Kidney (tissue), 13 donors: ENCODE measurements at regions not wholly inside any gene's neighbourhood (a gene's known extent, or its start where the extent isn't known, plus 50 kb on each side); places are given as distances from the start of the nearest gene placed in this dataset.

Experiments used
- DNase-seq, 5 donors: peaks; one replicate each; pipeline ENCODE4 v3.0.0-alpha.2; 2013 to 2020
- FAIRE-seq: peaks from 2 replicates; lab custom pipeline; 2012; peaks lifted over from hg19 to GRCh38; lab: Jason Lieb, UNC
- H3K27ac ChIP-seq, 2 donors: one replicate each; pipeline ENCODE4 v1.7.0; 2013; ENCODE audit warnings: low read depth in 2 of 2, low read length in 2 of 2, inconsistent platforms in 1 of 2
- H3K27me3 ChIP-seq: one replicate; pipeline ENCODE4 v1.7.1; 2013; ENCODE audit warnings: low read length, inconsistent platforms; ENCODE audit not compliant: control insufficient read depth, insufficient read depth
- H3K36me3 ChIP-seq, 3 donors: one replicate each; pipeline versions ENCODE4 v1.7.0 to v1.7.1; 2013; ENCODE audit warnings: low read length in 3 of 3, control low read depth in 1 of 3, inconsistent platforms in 1 of 3; ENCODE audit not compliant: insufficient read depth in 3 of 3, control insufficient read depth in 2 of 3
- H3K4me1 ChIP-seq, 3 donors: one replicate each; pipeline versions ENCODE4 v1.7.0 to v1.7.1; 2013; ENCODE audit warnings: low read length in 3 of 3, inconsistent platforms in 1 of 3, low read depth in 1 of 3; ENCODE audit not compliant: control insufficient read depth in 2 of 3, insufficient read depth in 2 of 3
- H3K4me3 ChIP-seq, 3 donors: one replicate each; pipeline versions ENCODE4 v1.7.0 to v1.8.1; 2013; ENCODE audit warnings: low read length in 3 of 3, control low read depth in 1 of 3, inconsistent platforms in 1 of 3
- H3K9ac ChIP-seq, 3 donors: one replicate each; pipeline versions ENCODE4 v1.7.0 to v1.7.1; 2013; ENCODE audit warnings: low read length in 3 of 3, control low read depth in 1 of 3, inconsistent platforms in 1 of 3
- H3K9me3 ChIP-seq, 3 donors: one replicate each; pipeline versions ENCODE4 v1.7.0 to v1.7.1; 2013; ENCODE audit warnings: low read length in 3 of 3, control low read depth in 1 of 3, inconsistent platforms in 1 of 3; ENCODE audit not compliant: control insufficient read depth in 2 of 3, insufficient read depth in 1 of 3
- intact Hi-C: fragments of 100-400 bp; cut with DNase I; formaldehyde crosslinking; loops from one replicate; pipeline ENCODE4 v1.11.1; 2022
- TF ChIP-seq, protein P1 (sequence below): IDR thresholded peaks from 3 replicates; pipeline ENCODE4 v1.5.1; 2012; ENCODE audit warnings: mild to moderate bottlenecking, moderate library complexity, borderline replicate concordance; ENCODE audit not compliant: insufficient read depth; ENCODE audit errors: extremely low read depth
- donor health status: control.
- donor health status: control.
- donor health status: control.
- donor health status: control.
- donor health status: control.
- donor health status: DM: yes; HTN: yes; CAD: no.
- donor health status: Normal renal cell carcinoma (clear cell type).

DNA sequence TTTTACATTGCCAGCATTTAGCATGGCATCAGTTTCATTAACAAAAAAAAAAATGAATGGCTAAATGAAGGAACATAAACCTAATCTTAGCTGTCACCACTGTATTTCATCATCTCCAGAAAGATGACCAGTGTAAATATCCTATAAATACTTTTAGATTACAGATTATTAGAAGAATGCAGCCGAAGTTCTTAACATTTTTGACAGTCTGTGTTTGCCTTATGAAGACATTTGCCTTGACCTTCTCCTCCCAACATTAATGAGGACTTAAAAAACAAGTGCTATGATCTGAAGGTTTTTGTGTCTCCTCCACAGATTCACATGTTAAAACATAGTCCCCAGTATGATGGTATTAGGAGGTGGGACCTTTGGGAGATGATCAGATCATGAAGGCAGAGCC is 253.0 kb downstream of the SNAPC1 start:
- TF ChIP-seq, protein P1, sequence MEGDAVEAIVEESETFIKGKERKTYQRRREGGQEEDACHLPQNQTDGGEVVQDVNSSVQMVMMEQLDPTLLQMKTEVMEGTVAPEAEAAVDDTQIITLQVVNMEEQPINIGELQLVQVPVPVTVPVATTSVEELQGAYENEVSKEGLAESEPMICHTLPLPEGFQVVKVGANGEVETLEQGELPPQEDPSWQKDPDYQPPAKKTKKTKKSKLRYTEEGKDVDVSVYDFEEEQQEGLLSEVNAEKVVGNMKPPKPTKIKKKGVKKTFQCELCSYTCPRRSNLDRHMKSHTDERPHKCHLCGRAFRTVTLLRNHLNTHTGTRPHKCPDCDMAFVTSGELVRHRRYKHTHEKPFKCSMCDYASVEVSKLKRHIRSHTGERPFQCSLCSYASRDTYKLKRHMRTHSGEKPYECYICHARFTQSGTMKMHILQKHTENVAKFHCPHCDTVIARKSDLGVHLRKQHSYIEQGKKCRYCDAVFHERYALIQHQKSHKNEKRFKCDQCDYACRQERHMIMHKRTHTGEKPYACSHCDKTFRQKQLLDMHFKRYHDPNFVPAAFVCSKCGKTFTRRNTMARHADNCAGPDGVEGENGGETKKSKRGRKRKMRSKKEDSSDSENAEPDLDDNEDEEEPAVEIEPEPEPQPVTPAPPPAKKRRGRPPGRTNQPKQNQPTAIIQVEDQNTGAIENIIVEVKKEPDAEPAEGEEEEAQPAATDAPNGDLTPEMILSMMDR = no peak
- no peak overlapping the region for H3K4me3 ChIP-seq
- H3K27ac ChIP-seq = no peak overlapping the region
- no peaks in the 10 kb centered on the region for H3K9me3 ChIP-seq
- DNase-seq (no peak), FAIRE-seq (no peak)
- no peaks in the 10 kb centered on the region for H3K4me1 ChIP-seq
- intact Hi-C loops = no loop called here
- no peaks in the 10 kb centered on the region for H3K36me3 ChIP-seq
- no peak overlapping the region for H3K9ac ChIP-seq
- no peaks in the 10 kb centered on the region for H3K27me3 ChIP-seq

- Histone ChIP-seq H3K9me3 (no peaks in the 10 kb centered on the region), H3K9ac (no peak overlapping the region), H3K27me3 (no peaks in the 10 kb centered on the region), H3K27ac (no peak overlapping the region), H3K4me1 (no peaks in the 10 kb centered on the region), H3K36me3 (no peaks in the 10 kb centered on the region), H3K4me3 (no peak overlapping the region)
- DNase-seq = peak in 1 of 5 donors; percentile 7
- TF ChIP-seq, protein P1 = no peak
- intact Hi-C loops = no loop called here
- FAIRE-seq = no peak
Measured at GRCh38 chr14:62015945-62016344, 253.7 kb downstream of the SNAPC1 start.

DNA sequence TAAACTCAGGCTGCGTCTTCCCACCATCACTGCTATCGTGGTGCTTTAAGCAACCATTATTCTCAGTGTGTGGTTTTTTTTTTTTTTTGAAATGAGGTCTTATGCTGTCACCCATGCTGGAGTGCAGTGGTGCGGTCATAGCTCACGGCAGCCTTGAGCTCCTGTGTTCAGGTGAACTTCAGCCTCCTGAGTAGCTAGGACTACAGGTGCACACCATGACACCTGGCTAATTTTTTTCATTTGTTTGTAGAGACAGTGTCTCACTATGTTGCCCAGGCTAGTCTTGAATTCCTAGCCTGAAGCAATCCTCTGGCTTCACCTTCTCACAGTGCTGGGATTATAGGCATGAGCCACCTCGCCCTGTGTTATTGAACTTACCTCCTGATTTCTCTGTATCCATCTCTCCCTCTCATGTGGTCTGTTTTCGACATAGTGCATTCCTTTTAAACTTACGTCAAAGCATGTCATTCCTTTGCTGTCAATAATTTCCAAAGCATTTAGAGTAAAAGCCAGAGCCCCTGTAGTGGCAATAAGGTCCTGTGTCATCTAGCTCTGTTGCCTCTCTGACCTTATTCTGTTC is 255.5 kb downstream of the SNAPC1 start:
- no peak overlapping the region for H3K4me3 ChIP-seq
- DNase-seq (no peak), FAIRE-seq (no peak)
- no peak overlapping the region for H3K9ac ChIP-seq
- H3K4me1 ChIP-seq = no peaks in the 10 kb centered on the region
- no peaks in the 10 kb centered on the region for H3K27me3 ChIP-seq
- TF ChIP-seq, protein P1 = no peak
- H3K27ac ChIP-seq = no peak overlapping the region
- H3K9me3 ChIP-seq = no peaks in the 10 kb centered on the region
- intact Hi-C loops = no loop called here
- no peaks in the 10 kb centered on the region for H3K36me3 ChIP-seq

DNA sequence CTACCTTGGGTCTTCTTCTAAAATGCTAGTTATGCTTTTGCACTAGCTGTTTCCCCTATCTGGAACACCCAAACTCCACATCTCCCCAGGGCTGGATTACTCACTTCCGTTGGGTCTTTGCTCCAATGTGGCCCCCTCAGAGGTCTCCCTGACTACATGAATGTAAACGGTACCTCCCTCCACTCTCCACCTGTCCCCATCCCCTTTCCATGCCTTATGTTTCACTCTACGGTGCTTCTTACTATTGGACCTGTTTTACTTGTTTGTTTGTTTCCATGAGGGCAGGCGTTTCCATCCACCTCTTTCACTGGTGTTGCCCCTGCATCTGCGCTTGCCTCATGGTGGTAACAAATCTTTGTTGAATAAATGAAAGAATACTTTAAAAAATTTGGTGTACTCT is 256.4 kb downstream of the SNAPC1 start:
- no peak overlapping the region for H3K4me3 ChIP-seq
- no peak overlapping the region for H3K9ac ChIP-seq
- intact Hi-C loops = no loop called here
- no peaks in the 10 kb centered on the region for H3K36me3 ChIP-seq
- TF ChIP-seq, protein P1 = no peak
- H3K27ac ChIP-seq = no peak overlapping the region
- H3K4me1 ChIP-seq = no peaks in the 10 kb centered on the region
- H3K9me3 ChIP-seq = no peaks in the 10 kb centered on the region
- FAIRE-seq = no peak
- no peaks in the 10 kb centered on the region for H3K27me3 ChIP-seq
- DNase-seq = no peak
